Fibroblast of lung (primary cell): ENCODE measurements at regions not wholly inside any gene's neighbourhood (a gene's known extent, or its start where the extent isn't known, plus 50 kb on each side); places are given as distances from the start of the nearest gene placed in this dataset.

ENCODE experiments used
- EZH2 ChIP-seq: IDR thresholded peaks from 2 replicates; pipeline ENCODE4 v1.5.1; 2012; ENCODE audit warnings: low read length, control low read depth, mild to moderate bottlenecking; ENCODE audit errors: missing control alignments
- TF ChIP-seq, protein P1 (sequence below), 2 donors: IDR thresholded peaks in 1 of 2; conservative IDR thresholded peaks in 1 of 2; 1 replicate in 1 of 2; 2 replicates in 1 of 2; pipeline ENCODE4 v1.5.1; 2011 to 2012; ENCODE audit warnings: low read length in 2 of 2, control low read depth in 1 of 2, inconsistent platforms in 1 of 2, low read depth in 1 of 2, mild to moderate bottlenecking in 1 of 2

DNA sequence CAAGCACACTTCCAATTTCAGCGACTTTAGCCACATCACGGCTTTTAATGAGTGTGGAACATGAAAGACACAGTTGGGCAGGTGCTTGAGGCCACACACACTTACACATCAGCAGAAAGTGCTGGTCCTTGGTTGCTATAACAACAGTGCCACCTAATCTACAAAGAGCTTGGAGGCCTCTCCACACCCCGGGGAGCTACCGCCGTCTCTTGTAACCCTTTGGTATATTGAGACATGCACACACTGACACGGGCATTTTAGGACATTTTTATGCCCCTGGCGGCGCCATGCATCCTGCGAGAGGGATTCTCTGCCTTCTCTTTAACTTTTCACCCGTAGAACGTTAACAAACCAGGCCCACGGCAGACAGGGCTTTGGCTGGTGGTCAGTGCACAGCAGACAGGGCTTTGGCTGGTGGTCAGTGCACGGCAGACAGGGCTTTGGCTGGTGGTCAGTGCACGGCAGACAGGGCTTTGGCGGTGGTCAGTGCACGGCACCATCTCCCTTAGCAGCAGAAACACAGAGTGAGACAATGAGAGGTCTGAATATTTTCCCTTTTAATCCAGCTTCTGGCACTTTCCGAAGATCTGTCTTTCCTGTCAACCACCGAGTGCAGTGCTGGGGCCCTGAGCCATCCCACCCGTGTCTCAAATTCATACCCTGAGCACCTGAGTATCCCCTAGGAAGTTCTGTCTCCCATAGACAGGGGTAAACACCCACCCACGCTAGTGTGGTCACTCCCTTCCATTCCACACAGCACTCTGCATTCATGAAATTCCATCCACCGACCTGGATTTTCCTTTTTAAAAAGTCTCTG is 116.6 kb upstream of the RPS6KA2 start:
- TF ChIP-seq, protein P1, sequence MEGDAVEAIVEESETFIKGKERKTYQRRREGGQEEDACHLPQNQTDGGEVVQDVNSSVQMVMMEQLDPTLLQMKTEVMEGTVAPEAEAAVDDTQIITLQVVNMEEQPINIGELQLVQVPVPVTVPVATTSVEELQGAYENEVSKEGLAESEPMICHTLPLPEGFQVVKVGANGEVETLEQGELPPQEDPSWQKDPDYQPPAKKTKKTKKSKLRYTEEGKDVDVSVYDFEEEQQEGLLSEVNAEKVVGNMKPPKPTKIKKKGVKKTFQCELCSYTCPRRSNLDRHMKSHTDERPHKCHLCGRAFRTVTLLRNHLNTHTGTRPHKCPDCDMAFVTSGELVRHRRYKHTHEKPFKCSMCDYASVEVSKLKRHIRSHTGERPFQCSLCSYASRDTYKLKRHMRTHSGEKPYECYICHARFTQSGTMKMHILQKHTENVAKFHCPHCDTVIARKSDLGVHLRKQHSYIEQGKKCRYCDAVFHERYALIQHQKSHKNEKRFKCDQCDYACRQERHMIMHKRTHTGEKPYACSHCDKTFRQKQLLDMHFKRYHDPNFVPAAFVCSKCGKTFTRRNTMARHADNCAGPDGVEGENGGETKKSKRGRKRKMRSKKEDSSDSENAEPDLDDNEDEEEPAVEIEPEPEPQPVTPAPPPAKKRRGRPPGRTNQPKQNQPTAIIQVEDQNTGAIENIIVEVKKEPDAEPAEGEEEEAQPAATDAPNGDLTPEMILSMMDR (conservative IDR thresholded peaks at IDR 0.05 in 1 of 2, IDR thresholded peaks at IDR 0.05 in 1 of 2; ENCODE audit: low read depth in 1 of 2, low read length in 2 of 2), result no peak
- no peak for TF ChIP-seq EZH2
